Neuronal stem cell (in vitro differentiated cells): ENCODE measurements at regions not wholly inside any gene's neighbourhood (a gene's known extent, or its start where the extent isn't known, plus 50 kb on each side); places are given as distances from the start of the nearest gene placed in this dataset.

Experiments
- DNase-seq: peaks from one replicate; pipeline ENCODE4 v3.0.0-alpha.2; 2013; ENCODE audit warnings: low spot score
- H2AFZ ChIP-seq: one replicate; pipeline ENCODE4 v1.6.1; 2013; ENCODE audit warnings: mild to moderate bottlenecking, low read length, inconsistent platforms
- H2AK5ac ChIP-seq: 2 replicates; pipeline ENCODE4 v1.6.1; 2013; ENCODE audit warnings: low read depth, mild to moderate bottlenecking, inconsistent platforms, low read length, moderate library complexity, mixed read lengths
- H2BK120ac ChIP-seq: 2 replicates; pipeline ENCODE4 v1.6.1; 2013; ENCODE audit warnings: low read depth, mild to moderate bottlenecking, inconsistent platforms, low read length, moderate library complexity, mixed read lengths
- H2BK12ac ChIP-seq: one replicate; pipeline ENCODE4 v1.6.1; 2013; ENCODE audit warnings: low read length, inconsistent platforms
- H2BK15ac ChIP-seq: 2 replicates; pipeline ENCODE4 v1.6.1; 2013; ENCODE audit warnings: mild to moderate bottlenecking, low read length, inconsistent platforms, mixed read lengths
- H2BK5ac ChIP-seq: one replicate; pipeline ENCODE4 v1.6.1; 2013; ENCODE audit warnings: inconsistent platforms, mild to moderate bottlenecking, low read length, moderate library complexity
- H3K14ac ChIP-seq: one replicate; pipeline ENCODE4 v1.6.1; 2013; ENCODE audit warnings: low read length, inconsistent platforms
- H3K18ac ChIP-seq: 2 replicates; pipeline ENCODE4 v1.6.1; 2013; ENCODE audit warnings: low read length, inconsistent platforms
- H3K23ac ChIP-seq: 2 replicates; pipeline ENCODE4 v1.6.1; 2013; ENCODE audit warnings: low read depth, mild to moderate bottlenecking, mixed read lengths, low read length, inconsistent platforms; ENCODE audit not compliant: poor library complexity
- H3K27ac ChIP-seq: replicated peaks from 3 replicates; pipeline ENCODE4 v1.5.1; 2013; ENCODE audit warnings: low read length, inconsistent platforms
- H3K27me3 ChIP-seq, 3 experiments: 2 replicates each; pipeline ENCODE4 v1.6.1; 2013; ENCODE audit warnings: low read length in 3 of 3, mild to moderate bottlenecking in 2 of 3, inconsistent platforms in 1 of 3, low read depth in 1 of 3, mixed read lengths in 1 of 3, moderate library complexity in 1 of 3; ENCODE audit not compliant: control insufficient read depth in 3 of 3, insufficient read depth in 3 of 3
- H3K36me3 ChIP-seq, 2 donors: replicated peaks in 1 of 2; 2 replicates each; pipeline ENCODE4 v1.6.1; 2013; ENCODE audit warnings: low read length in 2 of 2; ENCODE audit not compliant: control insufficient read depth in 2 of 2, insufficient read depth in 2 of 2
- H3K4ac ChIP-seq: 2 replicates; pipeline ENCODE4 v1.6.1; 2013; ENCODE audit warnings: inconsistent platforms, mild to moderate bottlenecking, low read length, moderate library complexity
- H3K4me1 ChIP-seq, 2 donors: 1 replicate in 1 of 2; 2 replicates in 1 of 2; pipeline ENCODE4 v1.6.1; 2013; ENCODE audit warnings: low read length in 2 of 2, low read depth in 1 of 2; ENCODE audit not compliant: control insufficient read depth in 2 of 2, insufficient read depth in 1 of 2
- H3K4me2 ChIP-seq: one replicate; pipeline ENCODE4 v1.6.1; 2013; ENCODE audit warnings: mild to moderate bottlenecking, low read length, inconsistent platforms; ENCODE audit not compliant: insufficient read depth, poor library complexity, severe bottlenecking
- H3K4me3 ChIP-seq, 2 donors: 2 replicates each; pipeline ENCODE4 v1.5.1; 2013; ENCODE audit warnings: low read length in 2 of 2, mild to moderate bottlenecking in 2 of 2, inconsistent platforms in 1 of 2, moderate library complexity in 1 of 2
- H3K79me1 ChIP-seq: one replicate; pipeline ENCODE4 v1.6.1; 2013; ENCODE audit warnings: low read depth, mild to moderate bottlenecking, inconsistent platforms, low read length, moderate library complexity
- H3K9ac ChIP-seq: one replicate; pipeline ENCODE4 v1.6.1; 2013; ENCODE audit warnings: mild to moderate bottlenecking, low read depth, low read length, inconsistent platforms; ENCODE audit not compliant: poor library complexity
- H3K9me3 ChIP-seq, 2 donors: replicated peaks in 1 of 2; 2 replicates each; pipeline versions ENCODE3 to v1.6.1; 2013; ENCODE audit warnings: low read length in 2 of 2, mild to moderate bottlenecking in 2 of 2, inconsistent platforms in 1 of 2, low read depth in 1 of 2, mixed read lengths in 1 of 2, moderate library complexity in 1 of 2; ENCODE audit not compliant: control insufficient read depth in 2 of 2, insufficient read depth in 1 of 2
- H4K8ac ChIP-seq: one replicate; pipeline ENCODE4 v1.6.1; 2013; ENCODE audit warnings: low read depth, mild to moderate bottlenecking, inconsistent platforms, low read length, moderate library complexity
- H4K91ac ChIP-seq: one replicate; pipeline ENCODE4 v1.6.1; 2013; ENCODE audit warnings: low read length, low read depth, mild to moderate bottlenecking, inconsistent platforms; ENCODE audit not compliant: poor library complexity
- WGBS, 2 donors: extraction: QIAGEN DNeasy Blood & Tissue Kit; methylation state at CpG; one replicate each; pipeline ENCODE4 v1.1.7; 2013; ENCODE audit warnings: missing lambda C conversion rate in 2 of 2, mixed read lengths in 1 of 2; ENCODE audit not compliant: insufficient read length in 2 of 2, insufficient replicate concordance in 1 of 2; ENCODE audit errors: extremely low coverage in 2 of 2; 5-methylcytosine and 5-hydroxymethylcytosine counted together

GRCh38 chr4:113824396-113824795 is 62.9 kb upstream of the CAMK2D start:
- H2BK5ac ChIP-seq = no peak overlapping the region
- H2AFZ ChIP-seq = no peak overlapping the region
- H2BK120ac ChIP-seq = no peak overlapping the region
- no peak overlapping the region for H3K9ac ChIP-seq
- H2BK15ac ChIP-seq = no peak overlapping the region
- no peaks in the 10 kb centered on the region for H3K79me1 ChIP-seq
- no peak overlapping the region for H3K4me2 ChIP-seq
- no peak overlapping the region for H3K4me3 ChIP-seq
- H3K14ac ChIP-seq = no peak overlapping the region
- no peak overlapping the region for H3K4ac ChIP-seq
- peaks cover 0 to 4% of the 10 kb centered on the region in 2 donors for H3K4me1 ChIP-seq
- no peak overlapping the region for H3K18ac ChIP-seq
- H3K27ac ChIP-seq = no peak overlapping the region
- H4K91ac ChIP-seq = no peak overlapping the region
- no peaks in the 10 kb centered on the region for H3K9me3 ChIP-seq
- H3K23ac ChIP-seq = no peak overlapping the region
- no CpG with 5 or more reads among the region's 2 CpGs for WGBS, 2 donors
- no peaks in the 10 kb centered on the region for H3K36me3 ChIP-seq
- H3K27me3 ChIP-seq = no peaks in the 10 kb centered on the region
- H2AK5ac ChIP-seq = no peak overlapping the region
- no peak for DNase-seq
- H4K8ac ChIP-seq = no peak overlapping the region
- H2BK12ac ChIP-seq = no peak overlapping the region

- H3K79me1 ChIP-seq = no peaks in the 10 kb centered on the region
- no peak overlapping the region for H2AFZ ChIP-seq
- WGBS, 2 donors = no CpG with 5 or more reads among the region's 2 CpGs
- no peak overlapping the region for H3K23ac ChIP-seq
- no peak overlapping the region for H3K14ac ChIP-seq
- no peak overlapping the region for H2BK120ac ChIP-seq
- no peak for DNase-seq
- no peak overlapping the region for H3K9ac ChIP-seq
- H2BK15ac ChIP-seq = no peak overlapping the region
- no peaks in the 10 kb centered on the region for H3K9me3 ChIP-seq
- H4K8ac ChIP-seq = no peak overlapping the region
- no peak overlapping the region for H3K4me2 ChIP-seq
- no peak overlapping the region for H2BK12ac ChIP-seq
- H2AK5ac ChIP-seq = no peak overlapping the region
- no peak overlapping the region for H2BK5ac ChIP-seq
- H3K4me3 ChIP-seq = no peak overlapping the region
- H3K4me1 ChIP-seq = peaks cover 0 to 4% of the 10 kb centered on the region in 2 donors
- no peaks in the 10 kb centered on the region for H3K36me3 ChIP-seq
- no peak overlapping the region for H4K91ac ChIP-seq
- no peaks in the 10 kb centered on the region for H3K27me3 ChIP-seq
- no peak overlapping the region for H3K18ac ChIP-seq
- H3K4ac ChIP-seq = no peak overlapping the region
- H3K27ac ChIP-seq = no peak overlapping the region
Measured at GRCh38 chr4:113823291-113823659, 61.7 kb upstream of the CAMK2D start.

GRCh38 chr4:113822555-113823290 is 61.2 kb upstream of the CAMK2D start:
- Histone ChIP-seq H3K18ac (no peak overlapping the region), H3K9me3 (no peaks in the 10 kb centered on the region), H3K27ac (no peak overlapping the region), H2BK5ac (no peak overlapping the region), H2BK15ac (no peak overlapping the region), H3K36me3 (no peaks in the 10 kb centered on the region), H3K14ac (no peak overlapping the region), H3K9ac (no peak overlapping the region), H3K4ac (no peak overlapping the region), H4K8ac (no peak overlapping the region), H3K4me1 (peaks cover 0 to 4% of the 10 kb centered on the region in 2 donors), H2BK12ac (no peak overlapping the region), H2AFZ (no peak overlapping the region), H3K4me3 (no peak overlapping the region), H4K91ac (no peak overlapping the region), H3K27me3 (no peaks in the 10 kb centered on the region), H3K4me2 (no peak overlapping the region), H2AK5ac (no peak overlapping the region), H3K23ac (no peak overlapping the region), H3K79me1 (no peaks in the 10 kb centered on the region), H2BK120ac (no peak overlapping the region)
- no CpG with 5 or more reads among the region's 1 CpG for WGBS, 2 donors
- no peak for DNase-seq

- H3K27me3 ChIP-seq = no peaks in the 10 kb centered on the region
- no peak overlapping the region for H2BK15ac ChIP-seq
- WGBS, 2 donors = no CpG with 5 or more reads among the region's 2 CpGs
Measured at GRCh38 chr4:113821856-113822255, 60.3 kb upstream of the CAMK2D start.

More at GRCh38 chr4:113821856-113822255, 60.3 kb upstream of the CAMK2D start:
- DNase-seq = no peak
- Histone ChIP-seq H3K14ac (no peak overlapping the region), H4K91ac (no peak overlapping the region), H2AK5ac (no peak overlapping the region), H3K36me3 (no peaks in the 10 kb centered on the region), H3K4me3 (no peak overlapping the region), H2BK120ac (no peak overlapping the region), H3K4me1 (peaks cover 0 to 4% of the 10 kb centered on the region in 2 donors), H3K4me2 (no peak overlapping the region), H2BK5ac (no peak overlapping the region), H2BK12ac (no peak overlapping the region), H3K79me1 (no peaks in the 10 kb centered on the region), H3K23ac (no peak overlapping the region), H3K27ac (no peak overlapping the region), H2AFZ (no peak overlapping the region), H4K8ac (no peak overlapping the region), H3K9ac (no peak overlapping the region), H3K4ac (no peak overlapping the region), H3K18ac (no peak overlapping the region), H3K9me3 (no peaks in the 10 kb centered on the region)
